ENCODE measurements at regions not wholly inside any gene's neighbourhood (a gene's known extent, or its start where the extent isn't known, plus 50 kb on each side); places are given as distances from the start of the nearest gene placed in this dataset.
"Not testable (repeated sequence)": the region's sequence is repeated elsewhere in the genome, so short reads cannot be mapped to it uniquely, and the experiment has no call there.

DNA sequence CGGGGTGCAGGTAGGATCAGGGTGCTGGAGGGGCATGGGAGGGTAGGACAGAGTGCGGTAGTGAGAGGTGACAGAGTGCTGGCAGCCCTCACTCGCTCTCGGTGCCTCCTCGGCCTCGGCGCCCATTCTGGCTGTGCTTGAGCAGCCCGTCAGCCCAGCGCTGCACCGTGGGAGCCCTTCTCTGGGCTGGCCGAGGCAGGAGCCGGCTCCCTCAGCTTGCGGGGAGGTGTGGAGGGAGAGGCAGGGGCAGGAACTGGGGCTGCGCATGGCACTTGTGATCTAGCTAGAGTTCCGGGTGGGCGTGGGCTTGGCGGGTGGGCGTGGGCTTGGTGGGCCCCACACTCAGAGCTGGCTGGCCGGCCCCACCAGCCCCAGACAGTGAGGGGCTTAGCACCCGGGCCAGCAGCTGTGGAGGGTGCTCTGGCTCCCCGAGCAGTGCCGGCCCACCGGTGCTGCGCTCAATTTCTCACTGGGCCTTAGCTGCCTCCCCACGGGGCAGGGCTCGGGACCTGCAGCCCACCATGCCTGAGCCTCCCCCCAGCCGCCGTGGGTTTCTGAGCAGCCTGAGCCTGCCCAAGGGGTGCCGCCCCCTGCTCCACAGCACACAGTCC is 112.8 kb upstream of the DUSP22 start:
- no peak overlapping the region for H2BK12ac ChIP-seq (ENCODE audit: low read length)
- peak overlapping the region; percentile 44 for H3K9ac ChIP-seq (ENCODE audit: low read depth, low read length, poor library complexity)
- H3K27me3 ChIP-seq (ENCODE audit: control insufficient read depth in 3 of 3, insufficient read depth in 3 of 3, low read depth in 1 of 3, low read length in 3 of 3), result peaks cover 0 to 3% (median 0%) of the 10 kb centered on the region in 3 experiments
- H3K23ac ChIP-seq (ENCODE audit: low read depth, low read length, poor library complexity), result no peak overlapping the region
- no peak overlapping the region for H4K91ac ChIP-seq (ENCODE audit: low read depth, low read length, poor library complexity)
- no CpG with 5 or more reads among the region's 29 CpGs for WGBS, 2 donors (ENCODE audit: extremely low coverage in 2 of 2, insufficient read length in 2 of 2, insufficient replicate concordance in 1 of 2)
- H3K14ac ChIP-seq (ENCODE audit: low read length), result no peak overlapping the region
- H3K4ac ChIP-seq (ENCODE audit: low read length), result no peak overlapping the region
- H3K18ac ChIP-seq (ENCODE audit: low read length), result no peak overlapping the region
- H3K4me3 ChIP-seq (ENCODE audit: low read length in 2 of 2), result no peak overlapping the region
- H2AFZ ChIP-seq (ENCODE audit: low read length), result no peak overlapping the region
- H2BK15ac ChIP-seq (ENCODE audit: low read length), result no peak overlapping the region
- no peak overlapping the region for H3K4me2 ChIP-seq (ENCODE audit: insufficient read depth, low read length, poor library complexity, severe bottlenecking)
- DNase-seq (ENCODE audit: low spot score), result no peak
- no peak overlapping the region for H4K8ac ChIP-seq (ENCODE audit: low read depth, low read length)
- no peak overlapping the region for H2AK5ac ChIP-seq (ENCODE audit: low read depth, low read length)
- no peaks in the 10 kb centered on the region for H3K4me1 ChIP-seq (ENCODE audit: control insufficient read depth in 2 of 2, insufficient read depth in 1 of 2, low read depth in 1 of 2, low read length in 2 of 2)
- no peak overlapping the region for H3K27ac ChIP-seq (replicated peaks; ENCODE audit: low read length)
- H3K79me1 ChIP-seq (ENCODE audit: low read depth, low read length), result peaks cover 3% of the 10 kb centered on the region
- no peak overlapping the region for H2BK120ac ChIP-seq (ENCODE audit: low read depth, low read length)
- no peaks in the 10 kb centered on the region for H3K36me3 ChIP-seq (replicated peaks in 1 of 2; ENCODE audit: control insufficient read depth in 2 of 2, insufficient read depth in 2 of 2, low read length in 2 of 2)
- H2BK5ac ChIP-seq (ENCODE audit: low read length), result no peak overlapping the region
- H3K9me3 ChIP-seq (replicated peaks in 1 of 2; ENCODE audit: control insufficient read depth in 2 of 2, insufficient read depth in 1 of 2, low read depth in 1 of 2, low read length in 2 of 2), result peaks cover 0 to 6% of the 10 kb centered on the region in 2 donors

DNA sequence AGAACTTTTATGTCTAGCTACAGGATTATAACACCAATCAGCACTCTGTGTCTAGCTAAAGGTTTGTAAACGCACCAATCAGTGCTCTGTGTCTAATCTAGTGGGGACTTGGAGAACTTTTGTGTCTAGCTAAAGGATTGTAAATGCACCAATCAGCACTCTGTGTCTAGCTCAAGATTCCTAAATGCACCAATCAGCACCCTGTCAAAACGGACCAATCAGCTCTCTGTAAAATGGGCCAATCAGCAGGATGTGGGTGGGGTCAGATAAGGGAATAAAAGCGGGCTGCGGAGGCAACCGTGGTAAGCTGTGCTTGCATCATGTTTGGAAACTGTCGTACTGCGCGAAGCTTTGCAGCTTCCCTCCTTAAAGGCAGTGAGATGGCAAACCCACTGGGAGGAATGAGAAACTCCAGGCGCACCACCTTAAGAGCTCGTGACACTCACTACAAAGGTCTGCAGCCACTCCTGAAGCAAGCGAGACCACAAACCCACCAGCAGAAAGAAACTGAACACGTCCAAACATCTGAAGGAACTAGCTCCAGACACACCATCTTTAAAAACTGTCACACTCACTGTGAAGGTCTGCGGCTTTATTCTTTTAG is 112.1 kb upstream of the DUSP22 start:
- H2AK5ac ChIP-seq (ENCODE audit: low read depth, low read length); H3K9ac ChIP-seq (ENCODE audit: low read depth, low read length, poor library complexity); H3K27ac ChIP-seq (replicated peaks; ENCODE audit: low read length); H2BK15ac ChIP-seq (ENCODE audit: low read length); DNase-seq (ENCODE audit: low spot score); H3K4me1 ChIP-seq (ENCODE audit: control insufficient read depth in 2 of 2, insufficient read depth in 1 of 2, low read depth in 1 of 2, low read length in 2 of 2); H4K91ac ChIP-seq (ENCODE audit: low read depth, low read length, poor library complexity); H3K27me3 ChIP-seq (ENCODE audit: control insufficient read depth in 3 of 3, insufficient read depth in 3 of 3, low read depth in 1 of 3, low read length in 3 of 3); H3K79me1 ChIP-seq (ENCODE audit: low read depth, low read length); H2BK12ac ChIP-seq (ENCODE audit: low read length); H3K23ac ChIP-seq (ENCODE audit: low read depth, low read length, poor library complexity); H3K36me3 ChIP-seq (replicated peaks in 1 of 2; ENCODE audit: control insufficient read depth in 2 of 2, insufficient read depth in 2 of 2, low read length in 2 of 2); H4K8ac ChIP-seq (ENCODE audit: low read depth, low read length); H3K4me3 ChIP-seq (ENCODE audit: low read length in 2 of 2); H2AFZ ChIP-seq (ENCODE audit: low read length); H3K18ac ChIP-seq (ENCODE audit: low read length); H3K14ac ChIP-seq (ENCODE audit: low read length); H2BK5ac ChIP-seq (ENCODE audit: low read length); H3K9me3 ChIP-seq (replicated peaks in 1 of 2; ENCODE audit: control insufficient read depth in 2 of 2, insufficient read depth in 1 of 2, low read depth in 1 of 2, low read length in 2 of 2); H3K4ac ChIP-seq (ENCODE audit: low read length); H3K4me2 ChIP-seq (ENCODE audit: insufficient read depth, low read length, poor library complexity, severe bottlenecking); H2BK120ac ChIP-seq (ENCODE audit: low read depth, low read length): not testable (repeated sequence)
- WGBS, 2 donors (ENCODE audit: extremely low coverage in 2 of 2, insufficient read length in 2 of 2, insufficient replicate concordance in 1 of 2), result no CpG with 5 or more reads among the region's 13 CpGs

DNA sequence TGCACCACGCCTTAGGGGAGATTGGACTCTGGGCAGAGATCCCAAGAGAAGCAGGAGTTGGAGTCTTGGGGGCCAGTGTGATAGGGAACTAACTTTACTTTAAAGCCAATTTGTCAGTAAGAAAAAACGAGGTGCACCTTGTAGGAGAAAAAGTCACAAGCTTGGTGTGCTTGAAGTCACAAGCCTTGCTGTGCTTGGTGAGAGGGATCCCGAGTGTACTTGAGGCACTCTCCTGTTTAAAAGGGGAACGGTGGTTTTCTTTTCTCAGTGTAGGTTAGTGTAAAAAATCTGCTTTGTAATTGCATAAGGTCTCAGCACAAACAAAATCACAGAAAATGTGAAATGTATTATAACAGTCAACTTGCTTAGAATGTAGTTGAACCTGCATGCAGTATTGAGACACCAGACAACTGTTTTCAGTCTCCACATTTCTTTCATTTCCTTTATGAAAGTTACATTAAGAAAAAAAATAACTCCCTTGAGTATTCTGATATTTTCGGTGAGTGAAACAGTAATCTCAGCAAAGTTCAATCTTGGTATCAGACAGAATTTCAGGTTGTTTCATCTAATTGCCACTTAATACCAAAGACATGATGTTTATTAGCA is 111.1 kb upstream of the DUSP22 start:
- Histone ChIP-seq H4K91ac (ENCODE audit: low read depth, low read length, poor library complexity) (no peak overlapping the region), H3K36me3 (replicated peaks in 1 of 2; ENCODE audit: control insufficient read depth in 2 of 2, insufficient read depth in 2 of 2, low read length in 2 of 2) (no peaks in the 10 kb centered on the region), H3K4me3 (ENCODE audit: low read length in 2 of 2) (no peak overlapping the region), H3K27me3 (ENCODE audit: control insufficient read depth in 3 of 3, insufficient read depth in 3 of 3, low read depth in 1 of 3, low read length in 3 of 3) (peaks cover 0 to 3% (median 0%) of the 10 kb centered on the region in 3 experiments), H3K23ac (ENCODE audit: low read depth, low read length, poor library complexity) (no peak overlapping the region), H2BK12ac (ENCODE audit: low read length) (no peak overlapping the region), H2BK120ac (ENCODE audit: low read depth, low read length) (no peak overlapping the region), H3K27ac (replicated peaks; ENCODE audit: low read length) (no peak overlapping the region), H3K9ac (ENCODE audit: low read depth, low read length, poor library complexity) (no peak overlapping the region), H2BK15ac (ENCODE audit: low read length) (no peak overlapping the region), H3K4me2 (ENCODE audit: insufficient read depth, low read length, poor library complexity, severe bottlenecking) (no peak overlapping the region), H2AK5ac (ENCODE audit: low read depth, low read length) (no peak overlapping the region), H2BK5ac (ENCODE audit: low read length) (no peak overlapping the region), H3K9me3 (replicated peaks in 1 of 2; ENCODE audit: control insufficient read depth in 2 of 2, insufficient read depth in 1 of 2, low read depth in 1 of 2, low read length in 2 of 2) (peaks cover 0 to 6% of the 10 kb centered on the region in 2 donors), H3K79me1 (ENCODE audit: low read depth, low read length) (peaks cover 3% of the 10 kb centered on the region), H3K14ac (ENCODE audit: low read length) (no peak overlapping the region), H2AFZ (ENCODE audit: low read length) (no peak overlapping the region), H3K18ac (ENCODE audit: low read length) (no peak overlapping the region), H3K4ac (ENCODE audit: low read length) (no peak overlapping the region), H4K8ac (ENCODE audit: low read depth, low read length) (no peak overlapping the region), H3K4me1 (ENCODE audit: control insufficient read depth in 2 of 2, insufficient read depth in 1 of 2, low read depth in 1 of 2, low read length in 2 of 2) (no peaks in the 10 kb centered on the region)
- whole genome bisulfite sequencing, 2 donors (ENCODE audit: extremely low coverage in 2 of 2, insufficient read length in 2 of 2, insufficient replicate concordance in 1 of 2), result no CpG with 5 or more reads among the region's 5 CpGs
- no peak for DNase-seq (ENCODE audit: low spot score)

DNA sequence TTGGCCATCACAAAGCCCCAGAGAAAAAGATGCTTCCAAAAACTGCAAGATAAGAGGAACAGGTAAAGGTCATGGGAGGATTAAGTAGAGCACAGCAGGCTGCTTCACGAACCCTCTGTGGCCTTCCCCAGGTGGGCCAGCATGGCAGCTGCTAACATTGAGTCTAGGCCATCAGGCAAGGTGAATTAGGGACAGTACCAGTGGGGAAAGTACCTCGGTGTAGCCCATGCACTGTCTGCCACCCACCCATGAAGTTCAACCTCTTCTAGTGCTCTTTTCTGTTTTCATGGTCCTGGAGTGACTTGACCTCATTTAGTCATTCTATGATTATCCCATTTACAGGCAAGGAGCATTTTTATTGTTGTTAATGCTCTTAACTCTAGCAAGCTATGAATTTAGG is 108.6 kb upstream of the DUSP22 start:
- Histone ChIP-seq H2BK5ac (ENCODE audit: low read length) (no peak overlapping the region), H3K9ac (ENCODE audit: low read depth, low read length, poor library complexity) (no peak overlapping the region), H3K79me1 (ENCODE audit: low read depth, low read length) (no peaks in the 10 kb centered on the region), H4K91ac (ENCODE audit: low read depth, low read length, poor library complexity) (no peak overlapping the region), H2AK5ac (ENCODE audit: low read depth, low read length) (no peak overlapping the region), H3K4me3 (ENCODE audit: low read length in 2 of 2) (no peak overlapping the region), H2BK15ac (ENCODE audit: low read length) (no peak overlapping the region), H3K14ac (ENCODE audit: low read length) (no peak overlapping the region), H3K9me3 (replicated peaks in 1 of 2; ENCODE audit: control insufficient read depth in 2 of 2, insufficient read depth in 1 of 2, low read depth in 1 of 2, low read length in 2 of 2) (peaks cover 0 to 2% of the 10 kb centered on the region in 2 donors), H2AFZ (ENCODE audit: low read length) (no peak overlapping the region), H3K4me1 (ENCODE audit: control insufficient read depth in 2 of 2, insufficient read depth in 1 of 2, low read depth in 1 of 2, low read length in 2 of 2) (no peaks in the 10 kb centered on the region), H2BK120ac (ENCODE audit: low read depth, low read length) (no peak overlapping the region), H3K4ac (ENCODE audit: low read length) (no peak overlapping the region), H3K36me3 (replicated peaks in 1 of 2; ENCODE audit: control insufficient read depth in 2 of 2, insufficient read depth in 2 of 2, low read length in 2 of 2) (no peaks in the 10 kb centered on the region), H3K4me2 (ENCODE audit: insufficient read depth, low read length, poor library complexity, severe bottlenecking) (no peak overlapping the region), H2BK12ac (ENCODE audit: low read length) (no peak overlapping the region), H3K18ac (ENCODE audit: low read length) (no peak overlapping the region), H3K27me3 (ENCODE audit: control insufficient read depth in 3 of 3, insufficient read depth in 3 of 3, low read depth in 1 of 3, low read length in 3 of 3) (peaks cover 0 to 3% (median 0%) of the 10 kb centered on the region in 3 experiments), H3K23ac (ENCODE audit: low read depth, low read length, poor library complexity) (no peak overlapping the region), H3K27ac (replicated peaks; ENCODE audit: low read length) (no peak overlapping the region), H4K8ac (ENCODE audit: low read depth, low read length) (no peak overlapping the region)
- WGBS, 2 donors (ENCODE audit: extremely low coverage in 2 of 2, insufficient read length in 2 of 2, insufficient replicate concordance in 1 of 2), result no CpG with 5 or more reads among the region's 2 CpGs
- no peak for DNase-seq (ENCODE audit: low spot score)
